B cell (primary cell): ENCODE measurements at regions not wholly inside any gene's neighbourhood (a gene's known extent, or its start where the extent isn't known, plus 50 kb on each side); places are given as distances from the start of the nearest gene placed in this dataset.

Source experiments
- ATAC-seq: fragments of 200-7000 bp; cut with Tn5 transposase; one replicate; pipeline ENCODE4 v1.10.0; 2021; ENCODE audit warnings: low read depth, mild to moderate bottlenecking, moderate number of reproducible peaks, moderate library complexity
- CTCF ChIA-PET: fragments of 350-600 bp; sonication (Branson Sonifier 250); formaldehyde crosslinking; loops from one replicate; lab custom pipeline; 2021; ENCODE audit warnings: antibody characterized with exemption, inconsistent platforms; lab: Charles Lee
- POLR2A ChIA-PET: fragments of 350-600 bp; sonication (Branson Sonifier 250); formaldehyde crosslinking; loops from one replicate; lab custom pipeline; 2021; ENCODE audit warnings: antibody characterized with exemption; lab: Charles Lee
- DNase-seq: peaks from one replicate; pipeline ENCODE4 v3.0.0; 2013
- H2AFZ ChIP-seq: 2 replicates; pipeline ENCODE4 v1.6.1; 2012; ENCODE audit warnings: mild to moderate bottlenecking, low read depth, low read length; ENCODE audit not compliant: insufficient read depth, poor library complexity, severe bottlenecking
- H3K27ac ChIP-seq, 2 donors: 1 replicate in 1 of 2; 2 replicates in 1 of 2; pipeline ENCODE4 v1.5.1; 2012 to 2013; ENCODE audit warnings: low read length in 2 of 2, mild to moderate bottlenecking in 2 of 2, moderate library complexity in 1 of 2
- H3K27me3 ChIP-seq, 4 experiments: fragments of 200-600 bp in 1 of 4; sonication (generic) in 1 of 4; replicated peaks in 1 of 4; 1 replicate in 2 of 4; 2 replicates in 2 of 4; pipeline versions ENCODE4 v1.6.1 to v1.7.0; 2013 to 2016; ENCODE audit warnings: low read length in 3 of 4, mild to moderate bottlenecking in 2 of 4, mixed read lengths in 1 of 4, moderate library complexity in 1 of 4; ENCODE audit not compliant: insufficient read depth in 4 of 4, control insufficient read depth in 3 of 4; ENCODE audit errors: control extremely low read depth in 1 of 4
- H3K36me3 ChIP-seq, 2 experiments: replicated peaks in 1 of 2; 1 replicate in 1 of 2; 2 replicates in 1 of 2; pipeline versions ENCODE4 v1.6.1 to v1.7.1; 2013; ENCODE audit warnings: low read length in 1 of 2; ENCODE audit not compliant: insufficient read depth in 2 of 2, control insufficient read depth in 1 of 2; ENCODE audit errors: control extremely low read depth in 1 of 2, extremely low read depth in 1 of 2
- H3K4me1 ChIP-seq, 2 donors: fragments of 200-600 bp in 1 of 2; sonication (generic) in 1 of 2; 1 replicate in 1 of 2; 2 replicates in 1 of 2; pipeline versions ENCODE4 v1.5.1 to v1.6.1; 2013 to 2017; ENCODE audit warnings: low read length in 2 of 2; ENCODE audit not compliant: control insufficient read depth in 2 of 2, insufficient read depth in 2 of 2
- H3K4me2 ChIP-seq: replicated peaks from 2 replicates; pipeline ENCODE3; 2012; ENCODE audit warnings: mild to moderate bottlenecking, low read depth, low read length; ENCODE audit not compliant: poor library complexity, severe bottlenecking
- H3K4me3 ChIP-seq, 5 experiments: fragments of 200-600 bp in 1 of 5; sonication (generic) in 1 of 5; 1 replicate in 3 of 5; 2 replicates in 2 of 5; pipeline versions ENCODE4 v1.5.1 to v1.7.0; 2011 to 2016; ENCODE audit warnings: low read length in 4 of 5, mild to moderate bottlenecking in 4 of 5, low read depth in 2 of 5, control low read depth in 1 of 5, moderate library complexity in 1 of 5; ENCODE audit not compliant: insufficient read depth in 1 of 5; ENCODE audit errors: control extremely low read depth in 1 of 5, extremely low read depth in 1 of 5
- H3K79me2 ChIP-seq: fragments of 200-600 bp; sonication (generic); one replicate; pipeline ENCODE4 v1.6.0; 2016; ENCODE audit warnings: low read length; ENCODE audit not compliant: control insufficient read depth, insufficient read depth
- H3K9ac ChIP-seq: fragments of 200-600 bp; sonication (generic); 2 replicates; pipeline ENCODE4 v1.6.1; 2017; ENCODE audit warnings: mild to moderate bottlenecking, low read length, moderate library complexity
- H3K9me3 ChIP-seq, 3 donors: one replicate each; pipeline versions ENCODE4 v1.6.1 to v1.7.1; 2013; ENCODE audit warnings: low read length in 2 of 3; ENCODE audit not compliant: control insufficient read depth in 2 of 3, insufficient read depth in 1 of 3; ENCODE audit errors: control extremely low read depth in 1 of 3
- H4K20me1 ChIP-seq: 2 replicates; pipeline ENCODE4 v1.6.0; 2012; ENCODE audit warnings: mild to moderate bottlenecking, low read length; ENCODE audit not compliant: insufficient read depth, control insufficient read depth, poor library complexity, severe bottlenecking
- H3K27ac Mint-ChIP-seq: one replicate; pipeline ENCODE4 v1.8.0; 2021; ENCODE audit warnings: mixed read lengths
- H3K27me3 Mint-ChIP-seq: one replicate; pipeline ENCODE4 v1.8.0; 2021; ENCODE audit warnings: mixed read lengths
- H3K4me1 Mint-ChIP-seq: one replicate; pipeline ENCODE4 v1.8.0; 2021; ENCODE audit warnings: mixed read lengths
- H3K4me3 Mint-ChIP-seq: one replicate; pipeline ENCODE4 v1.8.0; 2021; ENCODE audit warnings: mixed read lengths
- H3K9me3 Mint-ChIP-seq: one replicate; pipeline ENCODE4 v1.8.0; 2022; ENCODE audit warnings: mixed read lengths; ENCODE audit not compliant: insufficient read depth
- EZH2 ChIP-seq: IDR thresholded peaks from 2 replicates; pipeline ENCODE4 v1.6.1; 2012; ENCODE audit warnings: borderline replicate concordance, low read depth, mild to moderate bottlenecking, moderate library complexity, low read length; ENCODE audit not compliant: insufficient read depth, poor library complexity, severe bottlenecking
- WGBS: methylation state at CpG from one replicate; pipeline ENCODE4 v1.1.5; 2013; ENCODE audit warnings: missing lambda C conversion rate; ENCODE audit not compliant: insufficient coverage; 5-methylcytosine and 5-hydroxymethylcytosine counted together
- intact Hi-C: fragments of 100-400 bp; cut with micrococcal nuclease; formaldehyde crosslinking; loops from one replicate; pipeline ENCODE4 v1.10.0; 2022
- TF ChIP-seq, protein P1 (sequence below): fragments of 200-600 bp; IDR thresholded peaks from one replicate; pipeline ENCODE4 v1.8.0; 2022; ENCODE audit warnings: antibody characterized with exemption, mild to moderate bottlenecking

DNA sequence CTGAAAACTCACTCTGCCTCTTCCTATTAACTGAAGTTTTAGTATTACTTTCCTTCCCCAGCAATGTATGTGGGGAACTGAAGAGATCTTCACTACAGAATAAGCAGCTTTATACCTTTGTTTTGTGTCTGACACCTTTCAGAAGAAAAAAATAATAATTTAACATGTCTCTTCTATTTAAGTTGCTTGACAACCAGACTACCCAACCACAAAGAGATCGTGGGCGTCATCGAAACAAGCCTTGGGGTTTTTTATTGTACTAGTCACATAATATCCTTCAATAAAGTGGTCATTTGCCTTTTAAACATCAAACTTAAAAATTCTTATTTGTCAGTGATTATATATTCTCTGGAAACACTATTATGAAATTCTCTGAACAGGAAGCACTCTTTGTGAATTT lies 123.7 kb downstream of the CHD9NB start:
- no peak for TF ChIP-seq EZH2
- TF ChIP-seq, protein P1, sequence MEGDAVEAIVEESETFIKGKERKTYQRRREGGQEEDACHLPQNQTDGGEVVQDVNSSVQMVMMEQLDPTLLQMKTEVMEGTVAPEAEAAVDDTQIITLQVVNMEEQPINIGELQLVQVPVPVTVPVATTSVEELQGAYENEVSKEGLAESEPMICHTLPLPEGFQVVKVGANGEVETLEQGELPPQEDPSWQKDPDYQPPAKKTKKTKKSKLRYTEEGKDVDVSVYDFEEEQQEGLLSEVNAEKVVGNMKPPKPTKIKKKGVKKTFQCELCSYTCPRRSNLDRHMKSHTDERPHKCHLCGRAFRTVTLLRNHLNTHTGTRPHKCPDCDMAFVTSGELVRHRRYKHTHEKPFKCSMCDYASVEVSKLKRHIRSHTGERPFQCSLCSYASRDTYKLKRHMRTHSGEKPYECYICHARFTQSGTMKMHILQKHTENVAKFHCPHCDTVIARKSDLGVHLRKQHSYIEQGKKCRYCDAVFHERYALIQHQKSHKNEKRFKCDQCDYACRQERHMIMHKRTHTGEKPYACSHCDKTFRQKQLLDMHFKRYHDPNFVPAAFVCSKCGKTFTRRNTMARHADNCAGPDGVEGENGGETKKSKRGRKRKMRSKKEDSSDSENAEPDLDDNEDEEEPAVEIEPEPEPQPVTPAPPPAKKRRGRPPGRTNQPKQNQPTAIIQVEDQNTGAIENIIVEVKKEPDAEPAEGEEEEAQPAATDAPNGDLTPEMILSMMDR: no peak
- Histone ChIP-seq H3K36me3 (no peaks in the 10 kb centered on the region), H2AFZ (no peak overlapping the region), H3K4me1 (no peaks in the 10 kb centered on the region), H3K4me3 (no peak overlapping the region), H3K4me2 (no peak overlapping the region), H3K9me3 (peaks cover 0 to 6% (median 1%) of the 10 kb centered on the region in 3 donors), H3K79me2 (no peaks in the 10 kb centered on the region), H3K27ac (no peak overlapping the region), H4K20me1 (no peaks in the 10 kb centered on the region), H3K27me3 (no peaks in the 10 kb centered on the region), H3K9ac (no peak overlapping the region)
- POLR2A ChIA-PET: no interaction called here
- ATAC-seq (no peak), DNase-seq (no peak)
- Mint-ChIP-seq H3K27me3 (no peaks in the 10 kb centered on the region), H3K4me1 (no peaks in the 10 kb centered on the region), H3K4me3 (no peak overlapping the region), H3K27ac (no peak overlapping the region), H3K9me3 (peaks cover 3% of the 10 kb centered on the region)
- no CpG with 5 or more reads among the region's 3 CpGs for WGBS
- CTCF ChIA-PET: no interaction called here
- intact Hi-C loops: no loop called here

DNA sequence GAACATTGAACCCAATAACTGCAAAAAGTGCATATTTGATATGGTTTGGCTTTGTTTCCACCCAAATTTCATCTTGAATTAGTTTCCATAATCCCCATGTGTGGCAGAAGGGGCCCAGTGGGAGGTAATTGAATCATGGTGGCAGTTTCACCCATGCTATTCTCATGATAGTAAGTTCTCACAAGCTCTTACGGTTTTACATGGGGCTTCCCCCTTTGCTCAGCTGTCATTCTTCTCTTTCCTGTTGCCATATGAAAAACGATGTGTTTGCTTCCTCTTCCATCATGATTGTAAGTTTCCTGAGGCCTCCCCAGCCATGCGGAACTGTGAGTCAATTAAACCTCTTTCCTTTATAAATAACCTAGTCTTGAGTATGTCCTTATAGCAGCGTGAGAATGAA lies 127.6 kb downstream of the CHD9NB start:
- peaks cover 0 to 1% (median 0%) of the 10 kb centered on the region in 3 donors for H3K9me3 ChIP-seq

More for the DNA sequence above, 127.6 kb downstream of the CHD9NB start:
- H3K27me3 ChIP-seq: no peaks in the 10 kb centered on the region
- intact Hi-C loops: no loop called here
- peaks cover 3% of the 10 kb centered on the region for H3K9me3 Mint-ChIP-seq
- WGBS: 0% methylated on average over 1 of the region's 4 CpGs
- CTCF ChIA-PET: no interaction called here
- peaks cover 6% of the 10 kb centered on the region for H3K27me3 Mint-ChIP-seq
- H3K27ac ChIP-seq: no peak overlapping the region
- H3K4me1 Mint-ChIP-seq: no peaks in the 10 kb centered on the region
- no peak overlapping the region for H3K27ac Mint-ChIP-seq
- ATAC-seq: no peak
- H3K79me2 ChIP-seq: no peaks in the 10 kb centered on the region
- no peak for DNase-seq
- no peaks in the 10 kb centered on the region for H3K4me1 ChIP-seq
- no peak overlapping the region for H3K4me3 ChIP-seq
- no peak overlapping the region for H2AFZ ChIP-seq
- H4K20me1 ChIP-seq: no peaks in the 10 kb centered on the region
- POLR2A ChIA-PET: no interaction called here
- H3K4me2 ChIP-seq: no peak overlapping the region
- H3K9ac ChIP-seq: no peak overlapping the region
- no peak overlapping the region for H3K4me3 Mint-ChIP-seq
- TF ChIP-seq, protein P1: no peak
- TF ChIP-seq EZH2: no peak
- no peaks in the 10 kb centered on the region for H3K36me3 ChIP-seq
